ENCODE measurements at regions not wholly inside any gene's neighbourhood (a gene's known extent, or its start where the extent isn't known, plus 50 kb on each side); places are given as distances from the start of the nearest gene placed in this dataset.
"Not testable (repeated sequence)": the region's sequence is repeated elsewhere in the genome, so short reads cannot be mapped to it uniquely, and the experiment has no call there.

GRCh38 chr17:71869841-71870545, 250.8 kb upstream of the SOX9 start:
- peaks cover 5 to 7% of the 10 kb centered on the region in 2 experiments for H3K4me1 ChIP-seq (ENCODE audit: control insufficient read depth in 1 of 2, insufficient read depth in 2 of 2, low read length in 2 of 2)
- H2BK120ac ChIP-seq (ENCODE audit: insufficient read depth, low read length, poor library complexity): no peak overlapping the region
- no peak overlapping the region for H4K8ac ChIP-seq (ENCODE audit: low read depth, low read length)
- H3K36me3 ChIP-seq (ENCODE audit: control insufficient read depth in 1 of 2, insufficient read depth in 2 of 2, low read length in 2 of 2): no peaks in the 10 kb centered on the region
- H2BK12ac ChIP-seq (ENCODE audit: low read length): no peak overlapping the region
- no peak overlapping the region for H3K4ac ChIP-seq (ENCODE audit: low read depth, low read length)
- H2AFZ ChIP-seq (ENCODE audit: insufficient read depth, low read length, poor library complexity): no peak overlapping the region
- H3K14ac ChIP-seq (ENCODE audit: low read length): no peak overlapping the region
- DNase-seq: no peak
- no peak overlapping the region for H2AK5ac ChIP-seq (ENCODE audit: low read length)
- H4K12ac ChIP-seq (ENCODE audit: low read depth, low read length): no peak overlapping the region
- H3K27me3 ChIP-seq (ENCODE audit: insufficient read depth, low read length): no peaks in the 10 kb centered on the region
- H3K4me3 ChIP-seq (ENCODE audit: low read depth, low read length): no peak overlapping the region
- no peak overlapping the region for H2BK5ac ChIP-seq (ENCODE audit: low read depth, low read length, poor library complexity)
- no peak overlapping the region for H3K4me2 ChIP-seq (ENCODE audit: low read length)
- H3K18ac ChIP-seq (ENCODE audit: low read length): no peak overlapping the region
- H4K91ac ChIP-seq (ENCODE audit: low read depth, low read length): no peak overlapping the region
- no peak overlapping the region for H3K23ac ChIP-seq (ENCODE audit: low read length)
- H3K79me1 ChIP-seq (ENCODE audit: low read length): peaks cover 8% of the 10 kb centered on the region
- no peak overlapping the region for H3K9ac ChIP-seq (ENCODE audit: low read length)
- WGBS (ENCODE audit: extremely low coverage, insufficient coverage, insufficient read length): no CpG with 5 or more reads among the region's 6 CpGs
- H3K79me2 ChIP-seq (ENCODE audit: control insufficient read depth, insufficient read depth, low read length, poor library complexity): no peaks in the 10 kb centered on the region
- no peaks in the 10 kb centered on the region for H3K9me3 ChIP-seq (ENCODE audit: insufficient read depth, low read depth, low read length)
- H3K27ac ChIP-seq (ENCODE audit: low read depth, low read length): no peak overlapping the region

GRCh38 chr17:71870546-71870862, 250.3 kb upstream of the SOX9 start:
- H3K27ac ChIP-seq (ENCODE audit: low read depth, low read length): no peak overlapping the region
- no CpG with 5 or more reads among the region's 1 CpG for WGBS (ENCODE audit: extremely low coverage, insufficient coverage, insufficient read length)
- no peak overlapping the region for H3K18ac ChIP-seq (ENCODE audit: low read length)
- DNase-seq: no peak
- no peak overlapping the region for H2AK5ac ChIP-seq (ENCODE audit: low read length)
- H3K27me3 ChIP-seq (ENCODE audit: insufficient read depth, low read length): no peaks in the 10 kb centered on the region
- no peak overlapping the region for H3K14ac ChIP-seq (ENCODE audit: low read length)
- H2BK120ac ChIP-seq (ENCODE audit: insufficient read depth, low read length, poor library complexity): no peak overlapping the region
- peaks cover 8% of the 10 kb centered on the region for H3K79me1 ChIP-seq (ENCODE audit: low read length)
- no peak overlapping the region for H2BK12ac ChIP-seq (ENCODE audit: low read length)
- no peak overlapping the region for H4K8ac ChIP-seq (ENCODE audit: low read depth, low read length)
- H2BK5ac ChIP-seq (ENCODE audit: low read depth, low read length, poor library complexity): no peak overlapping the region
- no peak overlapping the region for H3K23ac ChIP-seq (ENCODE audit: low read length)
- no peaks in the 10 kb centered on the region for H3K79me2 ChIP-seq (ENCODE audit: control insufficient read depth, insufficient read depth, low read length, poor library complexity)
- no peak overlapping the region for H3K4me3 ChIP-seq (ENCODE audit: low read depth, low read length)
- no peaks in the 10 kb centered on the region for H3K9me3 ChIP-seq (ENCODE audit: insufficient read depth, low read depth, low read length)
- no peak overlapping the region for H4K91ac ChIP-seq (ENCODE audit: low read depth, low read length)
- H3K4ac ChIP-seq (ENCODE audit: low read depth, low read length): no peak overlapping the region
- no peak overlapping the region for H2AFZ ChIP-seq (ENCODE audit: insufficient read depth, low read length, poor library complexity)
- peaks cover 5 to 7% of the 10 kb centered on the region in 2 experiments for H3K4me1 ChIP-seq (ENCODE audit: control insufficient read depth in 1 of 2, insufficient read depth in 2 of 2, low read length in 2 of 2)
- no peak overlapping the region for H4K12ac ChIP-seq (ENCODE audit: low read depth, low read length)
- no peak overlapping the region for H3K9ac ChIP-seq (ENCODE audit: low read length)
- no peaks in the 10 kb centered on the region for H3K36me3 ChIP-seq (ENCODE audit: control insufficient read depth in 1 of 2, insufficient read depth in 2 of 2, low read length in 2 of 2)
- no peak overlapping the region for H3K4me2 ChIP-seq (ENCODE audit: low read length)

- H3K36me3 ChIP-seq (ENCODE audit: control insufficient read depth in 1 of 2, insufficient read depth in 2 of 2, low read length in 2 of 2): no peaks in the 10 kb centered on the region
- no peak overlapping the region for H3K4me2 ChIP-seq (ENCODE audit: low read length)
- DNase-seq: no peak
- no peak overlapping the region for H4K8ac ChIP-seq (ENCODE audit: low read depth, low read length)
- 100% methylated on average over 2 of the region's 6 CpGs for WGBS (ENCODE audit: extremely low coverage, insufficient coverage, insufficient read length)
- H3K79me1 ChIP-seq (ENCODE audit: low read length): peaks cover 8% of the 10 kb centered on the region
- H3K79me2 ChIP-seq (ENCODE audit: control insufficient read depth, insufficient read depth, low read length, poor library complexity): no peaks in the 10 kb centered on the region
- no peak overlapping the region for H2BK120ac ChIP-seq (ENCODE audit: insufficient read depth, low read length, poor library complexity)
- H4K12ac ChIP-seq (ENCODE audit: low read depth, low read length): no peak overlapping the region
- no peak overlapping the region for H2BK5ac ChIP-seq (ENCODE audit: low read depth, low read length, poor library complexity)
- no peak overlapping the region for H2BK12ac ChIP-seq (ENCODE audit: low read length)
- H3K4ac ChIP-seq (ENCODE audit: low read depth, low read length): no peak overlapping the region
- no peak overlapping the region for H3K23ac ChIP-seq (ENCODE audit: low read length)
- no peak overlapping the region for H3K14ac ChIP-seq (ENCODE audit: low read length)
- H3K4me1 ChIP-seq (ENCODE audit: control insufficient read depth in 1 of 2, insufficient read depth in 2 of 2, low read length in 2 of 2): peaks cover 3 to 7% of the 10 kb centered on the region in 2 experiments
- no peak overlapping the region for H3K4me3 ChIP-seq (ENCODE audit: low read depth, low read length)
- no peak overlapping the region for H2AK5ac ChIP-seq (ENCODE audit: low read length)
- H3K9ac ChIP-seq (ENCODE audit: low read length): no peak overlapping the region
- H3K27me3 ChIP-seq (ENCODE audit: insufficient read depth, low read length): no peaks in the 10 kb centered on the region
- no peaks in the 10 kb centered on the region for H3K9me3 ChIP-seq (ENCODE audit: insufficient read depth, low read depth, low read length)
- H3K18ac ChIP-seq (ENCODE audit: low read length): no peak overlapping the region
- no peak overlapping the region for H4K91ac ChIP-seq (ENCODE audit: low read depth, low read length)
- H2AFZ ChIP-seq (ENCODE audit: insufficient read depth, low read length, poor library complexity): no peak overlapping the region
- H3K27ac ChIP-seq (ENCODE audit: low read depth, low read length): no peak overlapping the region
These were observed 247.9 kb upstream of the SOX9 start for GRCh38 chr17:71872843-71873485.

- not testable (repeated sequence) for H4K12ac ChIP-seq (ENCODE audit: low read depth, low read length)
These were observed 246.0 kb upstream of the SOX9 start for GRCh38 chr17:71874773-71875172.

More at GRCh38 chr17:71874773-71875172, 246.0 kb upstream of the SOX9 start:
- H3K9ac ChIP-seq (ENCODE audit: low read length); H3K4me3 ChIP-seq (ENCODE audit: low read depth, low read length); H2BK5ac ChIP-seq (ENCODE audit: low read depth, low read length, poor library complexity); H3K4me1 ChIP-seq (ENCODE audit: control insufficient read depth in 1 of 2, insufficient read depth in 2 of 2, low read length in 2 of 2); H3K4ac ChIP-seq (ENCODE audit: low read depth, low read length); H3K23ac ChIP-seq (ENCODE audit: low read length); H3K27ac ChIP-seq (ENCODE audit: low read depth, low read length); H3K18ac ChIP-seq (ENCODE audit: low read length); H3K36me3 ChIP-seq (ENCODE audit: control insufficient read depth in 1 of 2, insufficient read depth in 2 of 2, low read length in 2 of 2); H3K4me2 ChIP-seq (ENCODE audit: low read length); H3K14ac ChIP-seq (ENCODE audit: low read length); H3K79me2 ChIP-seq (ENCODE audit: control insufficient read depth, insufficient read depth, low read length, poor library complexity); H4K91ac ChIP-seq (ENCODE audit: low read depth, low read length); H2AFZ ChIP-seq (ENCODE audit: insufficient read depth, low read length, poor library complexity); H2BK120ac ChIP-seq (ENCODE audit: insufficient read depth, low read length, poor library complexity); H3K9me3 ChIP-seq (ENCODE audit: insufficient read depth, low read depth, low read length); H2AK5ac ChIP-seq (ENCODE audit: low read length); H2BK12ac ChIP-seq (ENCODE audit: low read length); H3K79me1 ChIP-seq (ENCODE audit: low read length); H3K27me3 ChIP-seq (ENCODE audit: insufficient read depth, low read length); DNase-seq; H4K8ac ChIP-seq (ENCODE audit: low read depth, low read length): not testable (repeated sequence)
- WGBS (ENCODE audit: extremely low coverage, insufficient coverage, insufficient read length): no CpG with 5 or more reads among the region's 2 CpGs
